Renal cortical epithelial cell (primary cell): ENCODE measurements at regions not wholly inside any gene's neighbourhood (a gene's known extent, or its start where the extent isn't known, plus 50 kb on each side); places are given as distances from the start of the nearest gene placed in this dataset.
A peak's percentile ranks its signal among the peaks of the same experiment; 100 is the strongest.
"Not testable (repeated sequence)": the region's sequence is repeated elsewhere in the genome, so short reads cannot be mapped to it uniquely, and the experiment has no call there.

Source experiments
- DNase-seq: peaks from one replicate; pipeline ENCODE4 v3.0.0-alpha.2; 2011; ENCODE audit warnings: low read depth

DNA sequence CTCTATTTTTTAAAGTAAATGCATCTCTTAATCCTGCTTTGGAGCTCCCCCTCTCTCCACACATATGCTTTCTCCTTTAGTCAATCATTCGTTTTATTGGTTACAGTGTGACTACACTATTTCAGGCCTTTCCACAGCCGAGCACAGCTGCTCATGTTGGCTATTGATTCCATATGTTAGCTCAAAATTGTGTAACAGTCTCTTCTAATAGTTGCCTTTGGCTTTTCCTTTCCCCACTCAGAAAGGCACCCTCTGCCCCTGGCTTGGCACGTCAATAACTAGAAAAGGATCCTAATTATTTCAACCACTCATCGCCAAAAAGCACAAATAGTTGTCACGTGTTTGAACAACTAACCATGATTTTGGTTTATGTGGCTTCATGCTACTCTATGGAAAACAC, 410.3 kb upstream of the SLC35B3 start:
- DNase-seq: no peak

DNA sequence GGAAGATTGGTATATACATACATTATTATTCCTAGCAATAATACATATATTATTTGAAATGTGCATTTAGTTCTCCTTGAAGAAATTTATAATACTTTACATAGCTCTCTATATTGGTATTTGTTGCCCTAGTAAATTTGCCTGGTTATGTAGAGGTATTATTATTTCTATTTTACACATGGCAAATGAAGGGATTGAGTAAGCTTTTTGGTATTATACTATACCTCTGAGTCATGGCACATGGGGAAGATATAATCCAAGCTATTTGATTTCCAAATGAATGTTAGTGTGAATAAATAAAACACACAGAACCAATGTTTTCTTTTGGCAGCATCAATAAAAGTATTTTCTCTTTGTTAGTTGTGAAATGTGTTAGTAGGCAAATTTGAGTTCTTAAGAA, 409.6 kb upstream of the SLC35B3 start:
- DNase-seq: no peak

DNA sequence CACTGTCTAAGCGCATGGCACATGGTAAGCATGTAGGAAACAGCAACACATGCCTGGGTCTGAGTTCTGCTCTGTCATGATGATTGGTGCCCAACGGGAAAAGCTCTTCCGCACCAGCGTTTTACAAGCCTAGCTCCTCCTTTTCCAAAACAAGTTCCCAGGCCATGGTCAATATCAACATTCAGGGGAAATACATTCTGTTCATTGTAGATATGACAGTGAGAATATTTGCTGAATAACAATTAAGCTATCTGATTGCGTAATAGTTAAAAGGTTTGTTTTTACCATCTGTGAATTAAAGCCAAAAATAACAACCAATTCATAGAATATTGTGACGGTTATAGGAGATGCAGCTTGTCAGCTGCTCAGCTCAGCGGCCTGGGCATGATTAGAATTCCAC, 404.3 kb upstream of the SLC35B3 start:
- DNase-seq: peak; percentile 13

DNA sequence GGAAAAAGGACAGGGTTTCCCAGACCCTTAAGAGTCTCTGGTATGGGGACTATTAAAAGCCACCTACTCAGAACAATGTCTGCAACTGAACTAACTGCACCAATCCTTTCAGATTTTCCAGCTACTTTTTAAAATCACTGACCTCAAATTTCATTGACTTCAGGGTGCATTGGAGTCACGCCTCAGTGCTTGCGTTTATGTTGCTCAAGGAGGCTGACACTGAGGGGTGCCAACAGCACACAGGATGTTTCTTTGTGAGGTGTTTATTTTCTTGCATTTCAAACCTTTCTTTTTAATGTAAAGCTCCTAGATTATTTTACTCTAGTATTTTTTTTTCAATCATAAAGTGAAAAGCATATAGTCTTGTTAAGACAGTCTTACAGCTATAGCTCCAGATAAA, 402.0 kb upstream of the SLC35B3 start:
- DNase-seq: no peak

DNA sequence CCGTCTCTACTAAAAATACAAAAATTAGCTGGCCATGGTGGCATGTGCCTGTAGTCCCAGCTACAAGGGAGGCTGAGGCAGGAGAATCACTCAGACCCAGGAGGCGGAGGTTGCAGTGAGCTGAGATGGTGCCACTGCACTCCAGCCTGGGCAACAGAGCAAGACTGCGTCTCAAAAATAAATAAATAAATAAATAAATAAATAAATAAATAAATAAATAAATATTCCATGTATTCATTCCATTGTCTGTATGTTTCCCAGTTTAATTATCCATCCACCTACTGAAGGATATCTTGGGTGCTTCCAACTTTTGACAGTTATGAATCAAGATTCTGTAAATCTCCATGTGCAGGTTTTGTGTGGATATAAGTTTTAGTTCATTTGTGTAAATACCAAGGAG, 397.4 kb upstream of the SLC35B3 start:
- not testable (repeated sequence) for DNase-seq

DNA sequence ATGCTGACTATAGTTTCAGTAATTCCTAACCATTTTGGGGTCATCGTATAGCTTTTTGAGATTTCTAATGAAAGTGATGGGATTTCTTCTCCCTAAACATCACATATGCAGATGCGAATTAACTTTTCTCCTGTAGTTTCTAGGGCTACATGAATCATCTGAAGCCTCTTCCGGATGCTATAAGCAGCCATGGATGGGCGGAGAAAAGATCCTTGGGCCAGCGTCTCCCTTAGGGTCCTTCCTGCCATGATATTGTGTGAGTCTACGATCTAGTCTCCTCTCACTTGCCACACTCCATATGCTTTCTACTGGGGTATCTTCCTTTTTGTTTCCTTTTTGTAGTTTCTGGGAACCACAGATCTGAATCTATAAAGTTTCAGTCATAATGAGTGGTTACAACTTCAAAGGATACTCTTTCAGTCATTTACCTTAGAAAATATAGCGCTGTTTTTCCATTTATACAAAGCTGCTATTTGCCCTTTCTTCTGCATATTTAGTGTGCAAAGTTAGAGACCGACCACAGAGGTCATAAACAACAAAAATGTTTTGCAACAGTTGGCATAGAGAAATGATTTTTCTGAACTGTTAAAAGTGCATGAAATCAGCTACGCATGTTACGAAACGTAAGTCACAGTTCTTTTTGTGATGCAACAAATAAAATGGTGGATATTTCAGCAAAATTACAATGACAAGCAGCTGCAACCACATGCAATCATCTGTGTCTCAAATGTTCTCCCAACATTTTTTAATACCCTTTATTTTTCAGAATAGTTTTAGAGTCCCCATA, 396.2 kb upstream of the SLC35B3 start:
- no peak for DNase-seq

DNA sequence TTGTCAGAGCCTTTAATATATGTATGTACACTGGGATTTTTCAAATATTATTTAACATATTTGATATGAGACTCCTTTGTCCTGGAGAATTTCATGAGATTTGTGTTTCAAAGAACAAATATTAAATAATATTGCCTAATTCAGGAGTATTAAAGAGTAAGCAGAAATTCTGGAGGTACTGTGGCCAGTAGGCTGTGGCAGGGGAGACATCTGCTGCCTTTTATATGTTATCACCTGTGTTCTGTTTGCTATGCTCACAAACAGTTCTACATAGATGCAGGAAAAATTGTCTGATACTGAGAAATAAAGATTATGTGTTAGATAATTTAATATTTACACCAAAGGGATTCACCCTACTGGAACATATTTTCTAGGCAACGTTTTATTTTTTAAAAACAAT, 395.4 kb upstream of the SLC35B3 start:
- no peak for DNase-seq

DNA sequence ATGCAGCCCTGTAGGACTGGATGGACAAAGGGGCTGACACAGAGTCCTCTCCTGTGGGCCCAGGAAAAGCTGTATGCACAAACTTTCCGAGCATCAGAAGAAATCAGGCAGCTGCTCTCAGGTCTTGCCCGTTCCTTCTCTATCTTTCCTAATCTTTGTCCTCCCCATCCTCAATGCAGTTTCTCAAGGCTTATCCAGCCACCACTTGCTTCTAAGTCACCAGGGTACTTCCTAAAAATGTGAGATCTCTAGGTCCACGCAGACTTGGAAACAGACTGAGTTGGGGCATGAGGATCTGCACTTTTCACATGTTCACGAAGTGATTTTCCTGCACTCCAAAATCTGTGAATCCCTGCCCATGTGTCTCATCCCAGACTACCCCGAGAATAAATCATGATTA, 394.5 kb upstream of the SLC35B3 start:
- DNase-seq: no peak

DNA sequence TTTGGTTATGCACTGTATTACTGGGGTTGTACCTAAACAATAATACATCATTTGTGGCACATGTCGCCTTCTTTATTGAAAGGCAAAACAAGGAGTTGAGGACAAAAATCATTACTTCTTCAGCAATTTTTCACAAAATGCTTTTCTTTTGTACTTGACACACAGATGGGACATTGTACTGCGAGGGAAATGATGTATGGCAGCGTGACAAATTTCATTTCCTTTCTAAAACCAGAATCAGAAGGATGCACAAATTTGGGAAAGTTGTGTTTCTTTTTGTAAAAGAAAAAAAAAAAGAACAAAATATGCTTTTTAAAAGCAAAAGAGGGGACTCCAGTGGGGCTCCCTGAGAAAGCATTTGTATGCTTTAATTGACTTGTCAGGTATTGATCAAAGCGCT, 394.0 kb upstream of the SLC35B3 start:
- no peak for DNase-seq

DNA sequence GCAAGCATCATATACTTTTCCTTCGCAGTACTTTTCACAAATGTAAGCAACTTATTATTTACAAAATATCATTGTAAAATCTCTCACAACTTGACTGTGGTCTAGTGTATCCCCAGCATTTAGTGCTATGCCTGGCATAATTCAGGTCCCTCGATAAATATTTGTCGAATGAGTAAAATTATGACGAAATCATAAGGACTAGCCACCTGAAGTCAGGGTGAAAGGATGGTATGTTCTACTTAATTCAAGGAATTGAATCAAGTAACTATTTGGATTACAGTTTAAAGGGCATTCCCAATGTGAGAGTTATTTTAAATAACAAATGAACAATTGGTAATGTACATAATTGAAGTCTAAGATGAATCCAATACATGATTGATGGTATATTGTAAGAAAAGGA, 393.0 kb upstream of the SLC35B3 start:
- DNase-seq: no peak

DNA sequence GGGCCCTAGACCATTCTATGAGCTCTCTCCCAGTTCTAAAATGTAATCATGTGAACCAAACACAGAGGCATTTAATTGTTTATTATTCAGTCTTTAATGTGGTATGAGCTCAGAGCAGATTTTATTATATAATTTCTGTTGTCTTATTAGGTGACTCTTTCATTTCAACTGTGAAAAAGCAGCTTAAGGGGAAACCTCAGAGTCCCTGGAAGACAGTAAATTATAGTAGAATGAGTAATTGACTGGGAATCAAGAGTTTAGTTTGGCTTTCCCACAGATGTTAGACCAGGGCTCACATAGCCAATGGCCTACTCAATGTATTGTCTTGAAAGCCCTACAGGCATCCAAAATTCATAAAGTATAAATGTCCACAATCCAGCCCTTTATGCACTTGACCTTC, 390.4 kb upstream of the SLC35B3 start:
- DNase-seq: no peak

DNA sequence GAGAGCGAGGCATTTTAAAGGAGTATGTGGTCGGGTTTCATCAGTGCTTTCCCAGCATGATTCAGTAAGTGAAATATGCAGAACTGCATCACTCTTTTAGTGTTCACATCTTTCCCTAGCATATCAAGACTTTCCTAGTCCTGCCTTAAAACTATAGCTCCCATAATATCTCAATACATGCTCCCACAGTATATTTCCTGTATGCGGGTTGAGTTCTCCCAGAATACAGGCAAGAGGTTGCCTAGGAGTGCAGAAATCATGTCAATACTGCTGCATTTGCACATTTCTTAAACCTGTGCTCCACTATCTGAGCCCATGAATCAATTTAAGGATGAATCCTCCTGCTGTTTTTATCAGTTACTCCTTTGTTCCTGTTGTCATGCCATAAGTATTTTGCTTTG, 386.6 kb upstream of the SLC35B3 start:
- DNase-seq: no peak

DNA sequence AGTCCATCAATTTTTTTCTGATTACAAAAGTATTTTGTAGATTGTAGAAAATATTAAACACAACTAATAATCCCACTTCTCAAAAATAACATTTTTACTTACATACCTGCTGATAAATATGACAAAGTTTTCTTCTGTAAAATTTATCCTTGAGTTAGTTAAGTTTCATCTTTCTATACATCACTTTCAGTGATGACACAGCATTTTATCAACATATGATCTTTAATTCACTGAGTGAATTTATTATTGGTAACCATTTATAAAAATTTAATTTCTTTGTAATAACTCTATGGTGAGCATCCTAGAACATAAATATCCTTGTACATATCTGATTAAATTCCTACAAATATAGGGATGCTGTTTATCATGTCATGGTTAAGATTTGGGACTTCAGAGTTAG, 385.0 kb upstream of the SLC35B3 start:
- no peak for DNase-seq

DNA sequence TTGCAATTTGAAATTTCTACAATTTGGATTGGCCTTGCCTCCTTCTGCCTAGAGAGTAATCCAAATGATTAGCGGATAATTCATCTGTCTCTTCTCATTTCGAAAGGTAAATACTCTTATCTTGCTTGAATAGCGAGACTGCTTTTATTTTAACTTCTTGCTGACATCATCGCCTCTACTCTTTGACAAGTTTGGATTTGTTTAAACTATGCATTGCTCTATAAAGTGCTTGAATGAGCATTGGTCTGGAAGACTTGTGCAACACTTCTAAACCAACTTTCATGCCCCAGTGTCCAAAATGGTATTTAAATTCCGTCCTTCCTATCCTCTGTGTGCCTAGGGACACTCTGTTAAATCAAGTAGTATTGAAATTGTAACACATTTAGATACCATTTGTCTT, 384.1 kb upstream of the SLC35B3 start:
- no peak for DNase-seq

DNA sequence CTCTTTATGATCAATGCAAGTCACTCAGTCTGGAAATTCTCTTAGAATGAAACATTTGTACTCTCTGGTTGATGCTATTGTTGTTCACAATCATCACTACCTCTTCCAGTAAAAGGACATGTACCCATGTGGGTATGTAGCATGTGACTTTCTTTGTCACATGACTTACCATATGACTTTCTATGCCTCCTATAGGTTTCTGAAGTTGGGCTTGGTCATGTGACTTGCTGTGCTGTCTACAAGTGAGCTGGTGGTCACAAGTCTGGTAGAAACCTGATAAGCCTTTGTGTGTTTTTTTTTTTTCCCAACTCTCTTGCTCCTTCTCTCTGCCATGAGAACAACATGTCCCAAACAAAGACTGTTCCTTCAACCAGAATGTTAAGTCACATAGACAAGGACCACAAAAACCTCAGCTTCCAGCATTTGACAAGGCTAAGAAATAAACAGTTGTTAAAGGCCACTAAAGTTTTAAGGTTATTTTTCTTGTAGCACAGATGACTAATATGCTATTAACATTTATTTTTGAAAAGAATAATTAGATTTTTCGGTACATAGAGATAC, 379.2 kb upstream of the SLC35B3 start:
- DNase-seq: no peak

DNA sequence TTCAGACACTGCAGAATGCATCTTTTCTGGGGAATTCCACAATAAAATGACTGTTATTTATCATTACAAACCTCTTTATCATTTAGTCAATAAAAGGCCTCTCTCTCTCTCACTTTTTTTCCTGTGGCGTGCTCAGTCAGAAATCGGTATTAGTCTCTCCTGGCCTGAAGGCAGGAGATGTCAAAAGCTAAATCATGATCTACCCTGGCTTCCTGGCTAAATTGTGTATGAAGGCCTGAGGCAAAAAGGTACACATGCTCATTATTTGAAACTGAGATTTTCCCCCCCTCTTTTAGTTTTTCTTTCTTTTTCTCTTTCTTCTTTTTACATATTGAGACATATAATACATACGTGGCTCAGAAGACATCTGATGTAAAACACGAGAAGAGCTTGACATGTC, 375.0 kb upstream of the SLC35B3 start:
- DNase-seq: no peak

DNA sequence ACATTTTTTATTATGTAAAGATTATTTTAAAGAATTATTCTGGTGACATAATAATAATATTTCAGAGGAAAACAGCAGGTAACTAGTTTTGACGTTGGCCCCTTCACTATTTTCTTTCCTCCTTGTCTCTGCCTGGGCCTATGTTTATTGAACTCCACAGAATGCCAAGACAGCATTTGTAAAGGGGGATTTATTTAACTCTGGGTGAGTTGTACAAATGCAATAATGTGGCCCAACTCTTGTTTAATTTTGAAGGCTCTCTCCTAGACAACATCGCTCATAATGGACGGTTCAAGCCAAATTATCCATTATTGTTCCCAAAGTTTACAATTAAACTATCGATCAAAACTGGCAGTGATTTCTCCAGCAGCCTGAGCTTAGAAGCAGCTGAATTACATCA, 374.3 kb upstream of the SLC35B3 start:
- no peak for DNase-seq

DNA sequence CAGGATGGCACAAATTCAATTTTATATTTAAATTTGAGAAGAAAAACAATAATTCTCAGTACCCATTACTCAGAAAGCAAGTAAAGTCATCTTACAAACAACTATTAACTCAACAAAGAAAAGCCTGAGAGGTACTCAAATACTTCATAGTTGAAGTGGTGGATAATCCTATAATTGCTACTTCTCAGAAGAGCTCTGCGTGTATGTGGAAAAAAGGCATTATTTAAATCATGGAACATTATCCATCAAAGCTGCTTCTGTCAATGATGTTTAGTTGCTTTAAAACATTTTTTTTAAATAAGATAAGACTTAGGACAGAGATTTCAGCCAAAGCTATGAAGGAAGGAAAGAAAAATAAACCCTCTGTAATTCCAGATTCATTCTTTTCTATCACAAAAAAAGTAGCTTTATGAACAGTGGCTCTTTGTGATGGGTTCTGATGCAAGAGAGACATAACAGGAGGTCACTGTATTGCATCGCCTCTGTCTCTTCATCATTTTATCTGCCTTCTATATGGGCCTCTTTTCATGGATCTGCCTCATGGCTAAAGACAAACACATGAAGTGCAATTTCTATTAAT, 367.9 kb upstream of the SLC35B3 start:
- DNase-seq: no peak

DNA sequence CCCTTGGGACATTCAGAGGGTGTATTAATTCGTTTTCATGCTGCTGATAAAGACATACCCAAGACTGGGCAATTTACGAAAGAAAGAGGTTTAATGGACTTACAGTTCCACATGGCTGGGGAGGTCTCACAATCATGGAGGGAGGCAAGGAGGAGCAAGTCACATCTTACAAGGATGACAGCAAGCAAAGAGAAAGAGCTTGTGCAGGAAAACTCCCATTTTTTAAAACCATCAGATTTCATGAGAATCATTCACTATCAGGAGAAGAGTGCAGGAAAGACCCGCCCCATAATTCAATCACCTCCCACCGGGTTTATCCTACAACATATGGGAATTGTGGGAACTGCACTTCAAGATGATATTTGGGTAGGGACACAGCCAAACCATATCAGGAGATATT, 367.1 kb upstream of the SLC35B3 start:
- DNase-seq: not testable (repeated sequence)

DNA sequence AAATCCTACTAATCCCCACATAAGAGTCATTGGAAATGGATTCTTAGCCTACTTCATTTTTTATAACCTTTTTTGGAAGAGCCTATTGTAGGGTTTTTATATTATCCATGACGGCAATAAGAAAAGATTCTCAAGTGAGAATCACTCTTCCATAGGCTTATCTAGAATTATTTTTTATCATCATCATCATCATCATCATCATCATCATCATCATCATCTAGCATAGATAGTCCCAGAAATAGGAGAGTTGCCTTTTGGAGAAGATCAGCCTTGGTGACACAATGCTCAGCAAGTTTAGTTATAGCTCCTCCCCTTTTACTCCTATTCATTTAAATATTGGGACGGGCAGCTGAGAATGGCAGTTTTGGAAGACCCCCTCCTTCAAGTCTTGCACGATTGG, 359.1 kb upstream of the SLC35B3 start:
- no peak for DNase-seq

DNA sequence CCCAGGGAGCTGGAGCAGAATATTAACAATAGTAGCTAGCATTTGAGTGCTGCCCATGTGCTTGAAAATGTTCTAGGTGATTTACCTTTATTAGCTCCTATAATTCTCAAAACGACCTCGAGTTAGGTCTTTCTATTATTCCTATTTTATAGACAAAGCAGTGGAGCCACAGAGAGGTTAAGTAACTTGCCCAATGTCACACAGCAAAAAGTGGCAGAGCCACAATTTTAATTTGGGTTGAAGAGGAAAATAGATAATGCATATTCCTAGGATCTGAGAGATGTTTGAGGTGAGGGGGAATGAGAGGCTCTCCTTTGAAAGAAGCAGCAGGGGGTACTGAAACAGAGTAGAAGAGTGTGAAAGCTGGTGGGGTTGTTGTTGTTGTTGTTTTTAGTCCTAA, 354.5 kb upstream of the SLC35B3 start:
- DNase-seq: no peak

DNA sequence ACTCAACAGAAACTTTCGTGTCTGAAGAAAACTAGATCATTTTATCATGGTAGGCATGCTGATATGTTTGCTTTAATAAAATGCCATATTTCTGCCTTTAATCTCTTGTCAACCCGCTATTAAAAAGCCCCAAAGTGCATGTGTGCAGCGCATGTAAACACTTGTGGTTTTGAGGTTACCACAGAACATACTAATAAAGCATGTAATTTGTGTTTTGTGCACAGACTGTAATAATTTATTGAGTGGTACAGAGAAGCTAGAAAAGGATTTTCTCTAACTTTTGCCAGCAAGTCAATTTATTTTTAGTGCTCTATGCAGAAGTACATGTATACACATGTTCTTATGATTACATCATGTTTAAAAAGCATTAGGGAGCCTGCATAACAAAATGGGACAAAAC, 349.9 kb upstream of the SLC35B3 start:
- DNase-seq: no peak

DNA sequence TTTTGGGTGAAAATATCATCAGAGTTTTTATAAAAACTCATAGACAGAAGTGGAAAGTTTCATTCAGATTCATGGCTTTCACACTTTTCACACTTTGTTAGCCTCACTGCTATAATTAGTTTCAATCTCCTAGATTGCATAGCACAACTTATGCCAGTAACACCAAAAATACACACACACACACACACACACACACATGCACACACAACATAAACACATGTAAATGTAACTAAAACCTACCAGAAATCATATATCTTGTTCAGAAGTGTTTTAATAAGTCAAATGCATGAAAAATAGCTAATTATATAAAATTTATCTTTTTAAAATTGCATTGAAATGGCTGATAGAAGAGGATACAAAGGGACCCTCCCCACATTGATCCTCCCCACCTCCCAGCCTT, 347.8 kb upstream of the SLC35B3 start:
- DNase-seq: no peak

DNA sequence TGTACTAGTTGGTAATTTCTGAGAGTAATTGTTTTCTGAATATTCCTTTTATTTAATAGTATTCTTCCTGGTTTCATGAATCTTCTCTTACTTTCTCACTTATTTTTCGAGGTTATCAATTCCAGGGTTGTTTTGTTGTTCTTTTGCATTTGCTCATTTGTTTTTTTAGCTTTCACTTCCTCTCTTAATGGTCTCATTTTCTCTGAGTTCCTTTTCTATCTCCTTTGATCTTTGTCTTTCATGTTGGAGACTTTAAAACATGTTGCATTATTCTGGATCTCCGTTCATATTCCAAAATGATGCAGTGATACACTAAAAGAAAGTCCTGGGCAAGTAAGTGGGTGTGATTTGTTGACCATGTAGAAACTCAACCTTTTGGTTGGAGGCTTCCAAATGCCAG, 345.3 kb upstream of the SLC35B3 start:
- DNase-seq: no peak
